Natural killer cell treated with Interleukin-12 subunit alpha and Interleukin-12 subunit beta and Interleukin-15 and Interleukin-18, amount 100 ng/mL, for 72 hours (primary cell): ENCODE measurements at regions not wholly inside any gene's neighbourhood (a gene's known extent, or its start where the extent isn't known, plus 50 kb on each side); places are given as distances from the start of the nearest gene placed in this dataset.

Experiments
- ATAC-seq, 2 donors: fragments of 150-1000 bp; cut with Tn5 transposase in 1 of 2; sonication (Bioruptor Pico), chemical (Tn5 transposase) in 1 of 2; 2 replicates each; pipeline ENCODE4 v1.10.0; 2021
- DNase-seq: peaks from one replicate; pipeline ENCODE4 v3.0.0; 2022; ENCODE audit warnings: low spot score
- H3K27ac Mint-ChIP-seq, 2 donors: 1 replicate in 1 of 2; 2 replicates in 1 of 2; pipeline ENCODE4 v1.8.0; 2022; ENCODE audit warnings: mixed read lengths in 2 of 2, mild to moderate bottlenecking in 1 of 2, moderate library complexity in 1 of 2
- H3K27me3 Mint-ChIP-seq, 2 donors: 1 replicate in 1 of 2; 2 replicates in 1 of 2; pipeline ENCODE4 v1.8.0; 2022; ENCODE audit warnings: mixed read lengths in 2 of 2
- H3K36me3 Mint-ChIP-seq: one replicate; pipeline ENCODE4 v1.8.0; 2022; ENCODE audit warnings: mixed read lengths
- H3K4me1 Mint-ChIP-seq, 2 donors: 1 replicate in 1 of 2; 2 replicates in 1 of 2; pipeline ENCODE4 v1.8.0; 2022; ENCODE audit warnings: low read depth in 2 of 2, mixed read lengths in 2 of 2, mild to moderate bottlenecking in 1 of 2
- H3K4me3 Mint-ChIP-seq: one replicate; pipeline ENCODE4 v1.8.0; 2022; ENCODE audit warnings: mixed read lengths
- H3K9me3 Mint-ChIP-seq: 2 replicates; pipeline ENCODE4 v1.8.0; 2022; ENCODE audit warnings: mixed read lengths

GRCh38 chr14:101191721-101192660 is 288.5 kb upstream of the RTL1 start:
- H3K4me3 Mint-ChIP-seq, result no peak overlapping the region
- no peak overlapping the region for H3K27ac Mint-ChIP-seq
- H3K27me3 Mint-ChIP-seq, result peaks cover 6 to 14% of the 10 kb centered on the region in 2 donors
- no peaks in the 10 kb centered on the region for H3K36me3 Mint-ChIP-seq
- no peak for ATAC-seq
- H3K4me1 Mint-ChIP-seq, result no peaks in the 10 kb centered on the region
- no peak for DNase-seq
- H3K9me3 Mint-ChIP-seq, result no peaks in the 10 kb centered on the region

- no peak for ATAC-seq
- H3K27me3 Mint-ChIP-seq, result peaks cover 6 to 14% of the 10 kb centered on the region in 2 donors
- no peak overlapping the region for H3K4me3 Mint-ChIP-seq
- no peak for DNase-seq
- no peaks in the 10 kb centered on the region for H3K9me3 Mint-ChIP-seq
- H3K4me1 Mint-ChIP-seq, result no peaks in the 10 kb centered on the region
- no peak overlapping the region for H3K27ac Mint-ChIP-seq
- no peaks in the 10 kb centered on the region for H3K36me3 Mint-ChIP-seq
These were observed 289.1 kb upstream of the RTL1 start for GRCh38 chr14:101192661-101193000.

GRCh38 chr14:101193106-101193844 is 289.8 kb upstream of the RTL1 start:
- Mint-ChIP-seq H3K27ac (no peak overlapping the region), H3K4me3 (no peak overlapping the region), H3K4me1 (no peaks in the 10 kb centered on the region), H3K36me3 (no peaks in the 10 kb centered on the region), H3K9me3 (no peaks in the 10 kb centered on the region), H3K27me3 (peaks cover 6 to 14% of the 10 kb centered on the region in 2 donors)
- DNase-seq, result no peak
- no peak for ATAC-seq

- no peaks in the 10 kb centered on the region for H3K4me1 Mint-ChIP-seq
- H3K27ac Mint-ChIP-seq, result no peak overlapping the region
- H3K4me3 Mint-ChIP-seq, result no peak overlapping the region
- ATAC-seq (no peak), DNase-seq (no peak)
- peaks cover 4 to 14% of the 10 kb centered on the region in 2 donors for H3K27me3 Mint-ChIP-seq
- no peaks in the 10 kb centered on the region for H3K36me3 Mint-ChIP-seq
- no peaks in the 10 kb centered on the region for H3K9me3 Mint-ChIP-seq
These were observed 290.4 kb upstream of the RTL1 start for GRCh38 chr14:101193845-101194372.

- H3K4me1 Mint-ChIP-seq, result no peaks in the 10 kb centered on the region
- ATAC-seq (no peak), DNase-seq (no peak)
- no peaks in the 10 kb centered on the region for H3K36me3 Mint-ChIP-seq
- no peak overlapping the region for H3K4me3 Mint-ChIP-seq
- H3K27me3 Mint-ChIP-seq, result peaks cover 4 to 9% of the 10 kb centered on the region in 2 donors
- H3K9me3 Mint-ChIP-seq, result no peaks in the 10 kb centered on the region
- no peak overlapping the region for H3K27ac Mint-ChIP-seq
These were observed 291.1 kb upstream of the RTL1 start for GRCh38 chr14:101194373-101195308.

GRCh38 chr14:101195309-101195901 is 291.9 kb upstream of the RTL1 start:
- no peak overlapping the region for H3K4me3 Mint-ChIP-seq
- no peaks in the 10 kb centered on the region for H3K9me3 Mint-ChIP-seq
- H3K36me3 Mint-ChIP-seq, result no peaks in the 10 kb centered on the region
- no peaks in the 10 kb centered on the region for H3K4me1 Mint-ChIP-seq
- DNase-seq (no peak), ATAC-seq (no peak)
- H3K27me3 Mint-ChIP-seq, result peaks cover 0 to 2% of the 10 kb centered on the region in 2 donors
- no peak overlapping the region for H3K27ac Mint-ChIP-seq

- Mint-ChIP-seq H3K27me3 (no peaks in the 10 kb centered on the region), H3K9me3 (no peaks in the 10 kb centered on the region), H3K27ac (no peak overlapping the region), H3K4me3 (no peak overlapping the region), H3K36me3 (no peaks in the 10 kb centered on the region), H3K4me1 (no peaks in the 10 kb centered on the region)
- DNase-seq, result no peak
- no peak for ATAC-seq
These were observed 292.7 kb upstream of the RTL1 start for GRCh38 chr14:101196051-101196712.

- H3K27ac Mint-ChIP-seq, result no peak overlapping the region
- H3K27me3 Mint-ChIP-seq, result no peaks in the 10 kb centered on the region
- no peak overlapping the region for H3K4me3 Mint-ChIP-seq
- no peaks in the 10 kb centered on the region for H3K9me3 Mint-ChIP-seq
- H3K36me3 Mint-ChIP-seq, result no peaks in the 10 kb centered on the region
- no peaks in the 10 kb centered on the region for H3K4me1 Mint-ChIP-seq
- DNase-seq (no peak), ATAC-seq (no peak)
These were observed 293.5 kb upstream of the RTL1 start for GRCh38 chr14:101196795-101197590.

GRCh38 chr14:101197595-101198397 is 294.3 kb upstream of the RTL1 start:
- H3K4me3 Mint-ChIP-seq, result no peak overlapping the region
- ATAC-seq, result no peak
- no peaks in the 10 kb centered on the region for H3K9me3 Mint-ChIP-seq
- no peaks in the 10 kb centered on the region for H3K4me1 Mint-ChIP-seq
- H3K36me3 Mint-ChIP-seq, result no peaks in the 10 kb centered on the region
- no peak overlapping the region for H3K27ac Mint-ChIP-seq
- no peak for DNase-seq
- no peaks in the 10 kb centered on the region for H3K27me3 Mint-ChIP-seq

GRCh38 chr14:101198398-101199027 is 295.0 kb upstream of the RTL1 start:
- ATAC-seq, result peak in 1 of 2 donors; percentile 7
- Mint-ChIP-seq H3K36me3 (no peaks in the 10 kb centered on the region), H3K4me1 (no peaks in the 10 kb centered on the region), H3K9me3 (no peaks in the 10 kb centered on the region), H3K27ac (no peak overlapping the region), H3K4me3 (no peak overlapping the region), H3K27me3 (no peaks in the 10 kb centered on the region)
- no peak for DNase-seq

GRCh38 chr14:101199028-101199770 is 295.7 kb upstream of the RTL1 start:
- no peak overlapping the region for H3K27ac Mint-ChIP-seq
- no peaks in the 10 kb centered on the region for H3K4me1 Mint-ChIP-seq
- ATAC-seq (no peak), DNase-seq (no peak)
- H3K9me3 Mint-ChIP-seq, result peaks cover 3% of the 10 kb centered on the region
- peaks cover 0 to 3% of the 10 kb centered on the region in 2 donors for H3K27me3 Mint-ChIP-seq
- no peaks in the 10 kb centered on the region for H3K36me3 Mint-ChIP-seq
- no peak overlapping the region for H3K4me3 Mint-ChIP-seq
